Pancreas (tissue), 10 donors: ENCODE measurements at regions not wholly inside any gene's neighbourhood (a gene's known extent, or its start where the extent isn't known, plus 50 kb on each side); places are given as distances from the start of the nearest gene placed in this dataset.
A peak's percentile ranks its signal among the peaks of the same experiment; 100 is the strongest.

ENCODE experiments used
- ATAC-seq, 4 donors: fragments of 200-7000 bp; cut with Tn5 transposase; one replicate each; pipeline versions ENCODE4 v1.8.0 to v1.9.1; 2020; ENCODE audit warnings: mild to moderate bottlenecking in 4 of 4, moderate library complexity in 4 of 4
- DNase-seq, 6 donors: peaks; one replicate each; pipeline ENCODE4 v3.0.0-alpha.2; 2020
- FAIRE-seq: peaks from 2 replicates; lab custom pipeline; 2012; peaks lifted over from hg19 to GRCh38; lab: Jason Lieb, UNC
- H3K27ac ChIP-seq, 4 donors: fragments of 200-600 bp; sonication (generic); 1 replicate in 3 of 4; 2 replicates in 1 of 4; pipeline versions ENCODE4 v1.5.0 to v1.8.0; 2020
- H3K27me3 ChIP-seq, 4 donors: fragments of 200-600 bp; one replicate each; pipeline ENCODE4 v1.8.0; 2021
- H3K36me3 ChIP-seq, 3 donors: fragments of 200-600 bp; sonication (generic) in 1 of 3; one replicate each; pipeline versions ENCODE4 v1.5.0 to v1.8.0; 2020 to 2021
- H3K4me1 ChIP-seq, 3 donors: fragments of 200-600 bp; one replicate each; pipeline ENCODE4 v1.8.0; 2021
- H3K4me3 ChIP-seq, 4 donors: fragments of 200-600 bp; sonication (generic) in 2 of 4; one replicate each; pipeline versions ENCODE4 v1.5.0 to v1.8.0; 2020 to 2021
- H3K9me3 ChIP-seq, 4 donors: fragments of 200-600 bp; one replicate each; pipeline ENCODE4 v1.8.0; 2021
- CTCF ChIP-seq, 4 donors: fragments of 200-600 bp; sonication (generic) in 3 of 4; IDR thresholded peaks; one replicate each; pipeline versions ENCODE4 v1.5.0 to v1.8.0; 2021; ENCODE audit warnings: antibody characterized with exemption in 4 of 4
- WGBS, 2 donors: extraction: QIAGEN DNeasy Blood & Tissue Kit; methylation state at CpG; one replicate each; pipeline ENCODE4 v1.1.7; 2013; 5-methylcytosine and 5-hydroxymethylcytosine counted together
- intact Hi-C, 3 donors: fragments of 100-400 bp; cut with DNase I; formaldehyde crosslinking; loops; one replicate each; pipeline versions ENCODE4 v1.11.1 to v1.14.2; 2022
- donor health status: healthy with polysubstance abuse.
- donor health status: DM: no; HTN: no; CAD: no; lungs with moderate emphysema.
- donor health status: DM: no; HTN: no; CAD: no.
- donor health status: control.
- donor health status: control.
- donor health status: Bipolar disorder and iron deficiency.
- donor health status: DM: yes; HTN: yes; CAD: no.
- donor health status: DM: no; HTN: no; CAD: no.
- donor health status: DM: no; HTN: no; CAD: no.
- donor health status: DM: yes; HTN: yes; CAD: no.

GRCh38 chrX:14290335-14290734 lies 239.0 kb upstream of the GLRA2 start:
- TF ChIP-seq CTCF (IDR thresholded peaks at IDR 0.05), result no peak
- no peaks in the 10 kb centered on the region for H3K4me1 ChIP-seq
- WGBS, 2 donors, result 67 to 73% methylated on average over 2 of the region's 2 CpGs
- no peaks in the 10 kb centered on the region for H3K36me3 ChIP-seq
- ATAC-seq, result no peak
- no peak for DNase-seq
- H3K4me3 ChIP-seq, result no peak overlapping the region
- peaks cover 0 to 3% (median 0%) of the 10 kb centered on the region in 4 donors for H3K27me3 ChIP-seq
- H3K9me3 ChIP-seq, result no peaks in the 10 kb centered on the region
- intact Hi-C loops, result no loop called here
- FAIRE-seq, result no peak
- H3K27ac ChIP-seq, result no peak overlapping the region

GRCh38 chrX:14274691-14275090 lies 245.0 kb upstream of the GEMIN8 start:
- FAIRE-seq (peak; percentile 32), DNase-seq (no peak), ATAC-seq (no peak)
- no peaks in the 10 kb centered on the region for H3K9me3 ChIP-seq
- intact Hi-C loops, result no loop called here
- 37 to 47% methylated on average over 1 of the region's 1 CpG for WGBS, 2 donors
- no peak for TF ChIP-seq CTCF (IDR thresholded peaks at IDR 0.05)
- H3K27me3 ChIP-seq, result no peaks in the 10 kb centered on the region
- H3K4me1 ChIP-seq, result no peaks in the 10 kb centered on the region
- no peak overlapping the region for H3K27ac ChIP-seq
- no peaks in the 10 kb centered on the region for H3K36me3 ChIP-seq
- no peak overlapping the region for H3K4me3 ChIP-seq

- intact Hi-C loops, result no loop called here
- no peaks in the 10 kb centered on the region for H3K36me3 ChIP-seq
- H3K9me3 ChIP-seq, result no peaks in the 10 kb centered on the region
- H3K27me3 ChIP-seq, result peaks cover 0 to 15% (median 0%) of the 10 kb centered on the region in 4 donors
- H3K27ac ChIP-seq, result no peak overlapping the region
- H3K4me3 ChIP-seq, result no peak overlapping the region
- TF ChIP-seq CTCF (IDR thresholded peaks at IDR 0.05), result no peak
- ATAC-seq (no peak), DNase-seq (no peak), FAIRE-seq (peak; percentile 92)
- no peaks in the 10 kb centered on the region for H3K4me1 ChIP-seq
These were observed 237.5 kb upstream of the GEMIN8 start for GRCh38 chrX:14267216-14267615.

GRCh38 chrX:14266705-14267104 lies 237.0 kb upstream of the GEMIN8 start:
- no peaks in the 10 kb centered on the region for H3K4me1 ChIP-seq
- no peak overlapping the region for H3K27ac ChIP-seq
- DNase-seq (no peak), ATAC-seq (no peak), FAIRE-seq (no peak)
- TF ChIP-seq CTCF (IDR thresholded peaks at IDR 0.05), result no peak
- peaks cover 0 to 15% (median 0%) of the 10 kb centered on the region in 4 donors for H3K27me3 ChIP-seq
- no peaks in the 10 kb centered on the region for H3K9me3 ChIP-seq
- H3K36me3 ChIP-seq, result no peaks in the 10 kb centered on the region
- intact Hi-C loops, result no loop called here
- WGBS, 2 donors, result 33 to 36% methylated on average over 1 of the region's 1 CpG
- no peak overlapping the region for H3K4me3 ChIP-seq

- no peak for ATAC-seq
- Histone ChIP-seq H3K36me3 (no peaks in the 10 kb centered on the region), H3K27me3 (peaks cover 0 to 3% (median 0%) of the 10 kb centered on the region in 4 donors), H3K9me3 (no peaks in the 10 kb centered on the region), H3K4me3 (no peak overlapping the region), H3K27ac (no peak overlapping the region), H3K4me1 (no peaks in the 10 kb centered on the region)
- WGBS, 2 donors, result 21 to 42% methylated on average over 30 to 33 of the region's 33 CpGs
- intact Hi-C loops, result no loop called here
- no peak for FAIRE-seq
- no peak for TF ChIP-seq CTCF (IDR thresholded peaks at IDR 0.05)
- DNase-seq, result peak in 1 of 6 donors; percentile 43
These were observed 214.1 kb upstream of the GEMIN8 start for GRCh38 chrX:14243823-14244222.
